HG03354 (cell line): ENCODE measurements at regions not wholly inside any gene's neighbourhood (a gene's known extent, or its start where the extent isn't known, plus 50 kb on each side); places are given as distances from the start of the nearest gene placed in this dataset.

ENCODE experiments used
- ATAC-seq: cut with Tn5 transposase; IDR thresholded peaks from one replicate; pipeline ENCODE4 v1.9.1; 2021; ENCODE audit warnings: mild to moderate bottlenecking; ENCODE audit not compliant: unreplicated experiment, poor library complexity, severe bottlenecking

DNA sequence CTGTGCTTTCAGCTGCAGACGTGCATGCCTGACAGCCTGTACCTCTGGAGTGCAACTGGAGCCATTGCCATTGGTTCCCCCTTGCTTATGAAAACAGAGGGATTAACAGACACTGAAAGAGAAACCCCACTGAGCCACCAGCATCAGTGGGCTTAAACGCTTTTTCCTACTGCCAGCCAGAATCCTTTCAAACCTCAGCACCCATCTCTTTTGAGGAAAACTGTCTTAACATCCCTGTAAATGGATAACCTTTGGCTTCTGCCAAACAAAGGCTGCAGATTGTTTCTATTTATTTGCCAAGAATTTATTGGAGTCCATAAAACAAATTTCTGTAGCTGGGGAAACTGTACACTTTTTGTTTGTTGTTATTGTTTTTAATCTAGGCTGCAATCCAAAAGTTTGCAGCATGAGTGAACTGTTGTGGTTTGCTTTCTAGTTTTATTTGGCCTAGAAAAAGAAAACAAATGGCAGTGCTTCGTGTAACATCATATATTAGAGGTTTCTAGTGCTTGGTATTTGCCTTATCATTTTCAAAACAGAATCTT, 369.2 kb upstream of the IL12A start:
- no peak for ATAC-seq

DNA sequence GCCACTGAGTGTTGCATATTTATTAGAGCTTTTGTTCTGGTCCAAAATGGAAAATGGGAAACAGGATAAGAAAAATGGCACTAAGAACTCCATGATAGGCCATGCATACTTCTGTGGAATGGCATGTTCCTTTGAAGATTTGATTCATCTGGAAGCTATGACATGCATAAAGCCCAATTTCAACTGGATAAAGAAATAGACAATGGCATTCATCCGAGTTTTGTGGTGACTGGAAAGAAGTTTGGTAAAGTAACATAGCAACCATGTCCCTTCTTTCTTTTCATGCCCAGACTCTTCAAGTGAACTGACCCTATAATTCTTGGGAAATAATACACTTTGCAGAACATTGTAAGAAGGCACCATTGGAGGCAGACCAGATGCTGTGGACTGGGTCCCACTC, 368.4 kb upstream of the IL12A start:
- no peak for ATAC-seq

DNA sequence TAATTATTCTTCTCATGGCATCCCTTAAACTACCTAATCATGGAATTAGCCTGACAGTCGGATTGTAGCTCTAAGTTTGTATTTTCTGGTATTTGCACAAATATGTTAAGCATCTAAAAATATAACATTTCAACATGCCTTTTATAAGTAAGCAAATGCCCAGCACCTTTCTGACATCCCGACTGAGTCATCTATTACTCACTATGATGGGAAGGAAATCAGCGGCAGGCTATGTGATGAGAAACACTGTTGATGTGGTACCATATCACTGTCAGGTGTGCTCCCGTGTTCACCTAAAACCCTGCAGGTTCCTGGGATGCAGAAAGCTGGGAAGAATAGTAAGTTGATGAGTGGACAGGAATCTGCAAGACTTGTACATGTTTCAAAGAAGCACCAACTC, 367.8 kb upstream of the IL12A start:
- no peak for ATAC-seq

GRCh38 chr3:159624616-159625015, 364.0 kb upstream of the IL12A start:
- no peak for ATAC-seq

- ATAC-seq: no peak
Observed at GRCh38 chr3:159625594-159625993, 363.0 kb upstream of the IL12A start.

DNA sequence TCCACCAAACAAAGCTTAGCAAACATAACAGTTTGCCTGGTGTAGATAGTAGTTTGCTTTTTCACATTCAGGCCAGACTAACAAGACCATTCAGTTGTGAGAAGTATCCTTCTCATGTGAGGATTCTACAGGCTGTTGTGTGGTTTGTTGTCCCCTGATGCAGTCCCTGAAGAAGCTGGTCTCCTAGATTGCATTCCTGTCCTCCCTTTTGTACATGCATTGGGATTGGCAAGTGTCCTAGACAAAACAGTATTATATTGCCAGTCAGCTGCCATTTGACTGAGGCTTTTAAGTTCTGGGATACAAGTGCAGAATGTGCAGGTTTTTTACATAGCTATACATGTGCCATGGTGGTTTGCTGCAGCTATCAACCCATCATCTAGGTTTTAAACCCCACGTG, 362.0 kb upstream of the IL12A start:
- no peak for ATAC-seq

- ATAC-seq: no peak
Observed at GRCh38 chr3:159627229-159627628, 361.4 kb upstream of the IL12A start.

GRCh38 chr3:159627634-159628033, 361.0 kb upstream of the IL12A start:
- no peak for ATAC-seq

GRCh38 chr3:159629329-159630084, 359.1 kb upstream of the IL12A start:
- ATAC-seq: no peak

DNA sequence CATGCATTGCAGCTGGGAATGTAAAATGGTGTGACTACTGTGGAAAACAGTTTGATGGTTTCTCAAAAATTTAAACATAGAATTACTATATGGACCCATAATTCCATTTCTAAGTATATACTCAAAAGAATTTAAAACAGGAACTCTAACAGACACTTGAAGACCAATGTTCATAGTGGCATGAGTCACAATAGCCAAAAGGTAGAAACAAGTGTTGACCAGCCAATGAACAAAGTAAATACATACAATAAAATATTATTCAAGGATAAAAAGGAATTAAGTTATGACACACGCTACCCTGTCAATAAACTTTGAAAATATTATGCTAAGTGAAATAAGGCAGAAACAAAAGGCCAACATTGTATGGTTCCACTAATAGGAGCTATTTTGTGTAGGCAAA, 357.4 kb upstream of the IL12A start:
- ATAC-seq: no peak

GRCh38 chr3:159632128-159632527, 356.5 kb upstream of the IL12A start:
- ATAC-seq: no peak

DNA sequence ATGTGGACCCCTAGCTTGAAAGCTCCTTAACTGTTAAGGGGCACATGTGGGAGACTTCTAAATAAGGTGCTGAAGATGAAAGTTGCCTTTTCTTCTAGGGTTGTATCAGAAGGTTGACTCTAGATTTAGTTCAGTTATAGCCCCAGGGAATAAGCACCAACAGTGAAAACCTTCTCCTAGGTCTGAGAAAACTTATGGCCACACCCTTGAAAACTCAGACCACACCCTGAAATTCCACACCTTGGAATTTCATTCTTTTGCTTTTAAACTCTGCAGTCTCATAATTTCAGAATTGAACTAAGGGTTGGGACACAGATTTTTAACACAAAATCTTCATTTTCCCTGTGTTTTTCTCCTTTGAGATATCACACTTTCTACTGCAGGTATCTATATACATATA, 355.8 kb upstream of the IL12A start:
- ATAC-seq: no peak

- no peak for ATAC-seq
Observed at GRCh38 chr3:159634483-159634882, 354.2 kb upstream of the IL12A start.

GRCh38 chr3:159635047-159635641, 353.5 kb upstream of the IL12A start:
- ATAC-seq: no peak

DNA sequence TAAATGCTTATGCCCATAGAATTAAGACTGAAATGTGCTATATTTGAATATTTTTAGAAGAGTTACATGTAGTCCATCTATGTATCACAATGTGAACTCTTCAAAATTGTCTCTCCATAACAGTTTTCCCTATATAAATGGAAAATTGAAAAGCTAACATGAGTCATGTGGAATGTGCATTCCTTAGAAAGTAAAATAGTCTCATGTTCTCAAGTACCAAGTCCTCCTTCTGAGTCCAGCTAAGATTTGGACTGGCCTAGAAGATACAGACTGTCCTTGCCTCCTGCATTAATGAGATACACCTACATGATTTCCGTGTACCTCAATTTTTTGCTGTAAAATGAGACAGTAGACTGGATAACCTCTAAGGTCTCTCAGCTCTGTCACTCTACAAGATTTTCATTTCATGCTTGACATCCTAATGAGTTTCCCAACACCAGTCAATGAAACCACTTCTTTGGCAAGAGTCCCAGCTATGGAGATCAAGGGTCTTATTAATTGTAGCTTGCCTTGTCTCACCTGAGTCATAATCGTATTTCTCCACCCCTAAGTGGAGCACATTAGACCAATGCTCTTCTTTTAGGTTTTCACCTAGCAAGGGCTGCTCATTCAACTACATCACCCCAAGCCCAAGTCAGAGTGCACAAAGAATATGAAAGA, 350.6 kb upstream of the IL12A start:
- ATAC-seq: no peak

DNA sequence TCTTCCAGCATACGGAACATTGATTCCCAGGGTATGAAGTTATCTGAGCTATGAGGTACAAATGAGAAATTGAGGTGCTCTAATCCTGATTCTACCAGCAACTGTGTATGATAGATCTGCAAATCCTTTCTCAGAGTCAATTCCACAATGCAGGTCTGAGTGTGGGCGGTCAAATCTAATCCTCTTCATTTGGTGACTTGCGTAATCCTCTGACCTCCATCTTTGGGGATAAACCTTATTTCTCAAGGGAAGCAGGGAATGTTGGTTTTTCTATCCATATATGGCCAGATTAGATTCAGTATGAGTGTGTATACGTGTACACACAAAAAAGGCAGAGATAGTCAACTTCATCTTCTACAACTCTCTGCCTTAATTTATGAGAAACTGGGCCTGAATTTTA, 348.4 kb upstream of the IL12A start:
- no peak for ATAC-seq

GRCh38 chr3:159643406-159643805, 345.2 kb upstream of the IL12A start:
- no peak for ATAC-seq

DNA sequence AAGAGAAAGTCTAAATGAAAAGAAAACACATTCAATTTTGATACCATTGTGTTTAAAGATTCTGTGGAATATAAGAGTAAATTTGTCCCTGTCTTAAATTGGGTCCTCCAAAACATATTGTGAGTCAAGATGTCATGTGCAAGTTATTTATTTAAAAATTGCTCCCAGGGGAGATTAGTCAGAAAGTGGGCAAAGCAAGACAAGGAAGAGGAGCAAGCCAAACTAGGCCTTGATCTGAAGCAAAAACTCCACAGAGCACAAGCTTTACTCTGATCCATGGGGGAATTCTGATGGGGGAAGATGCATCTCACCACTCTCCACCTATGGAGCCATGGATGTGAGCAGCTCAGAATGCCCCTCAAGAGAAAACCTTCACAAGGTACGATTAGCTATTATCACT, 342.8 kb upstream of the IL12A start:
- ATAC-seq: no peak

DNA sequence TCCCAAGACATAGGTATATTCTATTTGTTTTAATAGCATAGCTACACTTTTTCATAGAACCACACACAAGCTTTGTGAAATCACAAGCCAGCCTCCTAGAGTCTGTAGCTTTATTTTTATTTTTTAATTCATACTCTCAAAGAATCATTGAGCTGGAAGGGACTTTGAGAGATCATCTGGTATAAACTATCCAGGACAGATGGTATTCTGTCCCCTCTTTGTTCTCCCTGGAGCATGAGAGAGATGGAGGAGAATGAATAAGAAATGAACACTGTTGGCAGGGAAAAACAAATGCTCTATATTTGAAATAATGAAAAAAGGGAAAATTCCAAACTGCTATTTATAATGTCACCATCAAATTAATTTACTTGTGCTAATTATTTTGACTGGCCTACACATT, 338.7 kb upstream of the IL12A start:
- ATAC-seq: no peak

- no peak for ATAC-seq
Observed at GRCh38 chr3:159650726-159651125, 337.9 kb upstream of the IL12A start.

DNA sequence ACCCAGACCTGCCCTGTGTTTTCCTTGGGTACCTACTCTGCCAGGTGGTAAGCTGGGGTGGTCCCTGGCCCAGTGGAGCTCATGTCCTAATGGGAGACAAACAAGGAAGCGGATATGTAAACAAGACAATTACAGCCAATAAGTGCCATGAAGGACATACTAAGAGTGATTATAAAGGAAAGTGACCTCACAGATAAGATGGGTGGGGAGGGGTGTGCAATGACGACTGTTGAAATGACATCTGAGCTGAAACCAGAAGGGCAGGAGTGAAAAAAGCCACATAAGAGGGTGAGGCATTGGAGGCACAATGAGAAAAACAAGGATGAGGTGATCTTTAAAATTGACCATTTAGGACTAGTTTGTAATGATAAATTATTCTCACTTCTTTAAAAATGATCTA, 336.2 kb upstream of the IL12A start:
- ATAC-seq: no peak
